HEK293 (cell line): ENCODE measurements at regions not wholly inside any gene's neighbourhood (a gene's known extent, or its start where the extent isn't known, plus 50 kb on each side); places are given as distances from the start of the nearest gene placed in this dataset.

Experiments
- CTCF ChIA-PET: fragments of 350-600 bp; formaldehyde crosslinking; extraction: SDS; loops from one replicate; lab custom pipeline; 2021; ENCODE audit warnings: antibody characterized with exemption; lab: Yijun Ruan, JAX
- POLR2A ChIA-PET: fragments of 300-600 bp; formaldehyde crosslinking; extraction: SDS; loops from one replicate; lab custom pipeline; 2020; ENCODE audit warnings: antibody characterized with exemption, inconsistent platforms; lab: Yijun Ruan, JAX
- H3K27ac ChIP-seq: fragments of 200-500 bp; sonication (Bioruptor generic); 2 replicates; pipeline ENCODE4 v1.5.1; 2014; ENCODE audit warnings: low read depth, low read length, control low read depth, inconsistent platforms; ENCODE audit errors: extremely low read depth
- H3K36me3 ChIP-seq, 2 experiments: fragments of 200-500 bp in 1 of 2; sonication (Bioruptor generic) in 1 of 2; 1 replicate in 1 of 2; 2 replicates in 1 of 2; pipeline ENCODE4 v1.5.1; 2014 to 2017; ENCODE audit warnings: inconsistent platforms in 2 of 2, low read length in 2 of 2; ENCODE audit not compliant: control insufficient read depth in 2 of 2, insufficient read depth in 1 of 2
- H3K4me1 ChIP-seq: fragments of 200-500 bp; sonication (Bioruptor generic); 2 replicates; pipeline ENCODE4 v1.5.1; 2014; ENCODE audit warnings: mild to moderate bottlenecking, low read length, inconsistent platforms; ENCODE audit not compliant: control insufficient read depth, insufficient read depth
- H3K4me3 ChIP-seq: 2 replicates; pipeline ENCODE4 v1.5.1; 2011; ENCODE audit warnings: low read depth, mild to moderate bottlenecking, control low read depth, low read length, moderate library complexity
- H3K9me3 ChIP-seq: fragments of 200-500 bp; sonication (Bioruptor generic); 2 replicates; pipeline ENCODE4 v1.5.1; 2014; ENCODE audit warnings: low read depth, low read length, inconsistent platforms; ENCODE audit not compliant: control insufficient read depth, insufficient read depth
- BCL6B ChIP-seq: fragments of 450-650 bp; formaldehyde crosslinking; IDR thresholded peaks from 2 replicates; pipeline ENCODE4 v1.5.1; 2017; ENCODE audit warnings: missing biosample characterization, missing genetic modification characterization
- FEZF1 ChIP-seq: fragments of 450-650 bp; formaldehyde crosslinking; IDR thresholded peaks from 2 replicates; pipeline ENCODE4 v1.5.1; 2016; ENCODE audit warnings: missing biosample characterization, missing genetic modification characterization
- HOXD13 ChIP-seq: sonication (generic); formaldehyde crosslinking; IDR thresholded peaks from 2 replicates; pipeline ENCODE4 v1.8.0; 2022; ENCODE audit warnings: missing genetic modification reagents, borderline replicate concordance
- IKZF3 ChIP-seq: fragments of 450-650 bp; IDR thresholded peaks from 2 replicates; pipeline ENCODE4 v1.5.0; 2018; ENCODE audit warnings: missing biosample characterization, mild to moderate bottlenecking, missing genetic modification characterization, moderate library complexity
- KLF10 ChIP-seq: fragments of 450-650 bp; IDR thresholded peaks from 2 replicates; pipeline ENCODE4 v1.5.1; 2018; ENCODE audit warnings: missing biosample characterization, mild to moderate bottlenecking, missing genetic modification characterization
- KLF9 ChIP-seq: fragments of 450-650 bp; formaldehyde crosslinking; IDR thresholded peaks from 2 replicates; pipeline ENCODE4 v1.5.1; 2016; ENCODE audit warnings: missing biosample characterization, missing genetic modification characterization, low read depth
- OSR2 ChIP-seq: fragments of 450-650 bp; formaldehyde crosslinking; IDR thresholded peaks from 2 replicates; pipeline ENCODE4 v1.5.1; 2016; ENCODE audit warnings: missing biosample characterization, missing genetic modification characterization
- PRDM1 ChIP-seq: fragments of 450-650 bp; formaldehyde crosslinking; IDR thresholded peaks from 2 replicates; pipeline ENCODE4; 2016; ENCODE audit warnings: missing biosample characterization, missing genetic modification characterization
- PRDM6 ChIP-seq: fragments of 450-650 bp; formaldehyde crosslinking; IDR thresholded peaks from 2 replicates; pipeline ENCODE4 v1.5.1; 2017; ENCODE audit warnings: missing biosample characterization, missing genetic modification characterization
- SALL2 ChIP-seq: fragments of 450-650 bp; formaldehyde crosslinking; IDR thresholded peaks from 2 replicates; pipeline ENCODE4 v1.5.0; 2017; ENCODE audit warnings: missing biosample characterization, mild to moderate bottlenecking, missing genetic modification characterization, borderline replicate concordance
- SCRT1 ChIP-seq: fragments of 450-650 bp; formaldehyde crosslinking; IDR thresholded peaks from 2 replicates; pipeline ENCODE4 v1.5.1; 2016; ENCODE audit warnings: missing biosample characterization, missing genetic modification characterization, borderline replicate concordance
- SCRT2 ChIP-seq: fragments of 450-650 bp; formaldehyde crosslinking; IDR thresholded peaks from 2 replicates; pipeline ENCODE4 v1.5.1; 2016; ENCODE audit warnings: missing biosample characterization, missing genetic modification characterization
- ZNF16 ChIP-seq: fragments of 450-650 bp; formaldehyde crosslinking; IDR thresholded peaks from 2 replicates; pipeline ENCODE4 v1.5.1; 2016; ENCODE audit warnings: low read depth, missing biosample characterization, missing genetic modification characterization
- ZNF18 ChIP-seq: fragments of 450-650 bp; formaldehyde crosslinking; IDR thresholded peaks from 2 replicates; pipeline ENCODE4 v1.5.1; 2016; ENCODE audit warnings: missing biosample characterization, missing genetic modification characterization
- ZNF23 ChIP-seq: fragments of 450-650 bp; formaldehyde crosslinking; IDR thresholded peaks from 2 replicates; pipeline ENCODE4 v1.5.1; 2016; ENCODE audit warnings: missing biosample characterization, missing genetic modification characterization, borderline replicate concordance
- ZNF248 ChIP-seq: fragments of 450-650 bp; formaldehyde crosslinking; IDR thresholded peaks from 2 replicates; pipeline ENCODE4 v1.5.1; 2017; ENCODE audit warnings: missing biosample characterization, missing genetic modification characterization
- ZNF292 ChIP-seq: fragments of 450-650 bp; formaldehyde crosslinking; IDR thresholded peaks from 2 replicates; pipeline ENCODE4 v1.5.1; 2016; ENCODE audit warnings: low read depth, missing biosample characterization, missing genetic modification characterization, borderline replicate concordance
- ZNF335 ChIP-seq: fragments of 450-650 bp; formaldehyde crosslinking; conservative IDR thresholded peaks from 2 replicates; pipeline ENCODE4 v1.5.1; 2016; ENCODE audit warnings: missing biosample characterization, missing genetic modification characterization
- ZNF366 ChIP-seq: fragments of 450-650 bp; formaldehyde crosslinking; conservative IDR thresholded peaks from 2 replicates; pipeline ENCODE4 v1.5.1; 2016; ENCODE audit warnings: missing biosample characterization, missing genetic modification characterization
- ZNF37A ChIP-seq: fragments of 450-650 bp; IDR thresholded peaks from 2 replicates; pipeline ENCODE4 v1.5.1; 2018; ENCODE audit warnings: missing biosample characterization, missing genetic modification characterization
- ZNF398 ChIP-seq: fragments of 450-650 bp; formaldehyde crosslinking; IDR thresholded peaks from 2 replicates; pipeline ENCODE4 v1.5.1; 2017; ENCODE audit warnings: missing biosample characterization, missing genetic modification characterization
- ZNF416 ChIP-seq: fragments of 450-650 bp; formaldehyde crosslinking; IDR thresholded peaks from 2 replicates; pipeline ENCODE4 v1.5.1; 2016; ENCODE audit warnings: missing biosample characterization, missing genetic modification characterization
- ZNF610 ChIP-seq: fragments of 450-650 bp; formaldehyde crosslinking; IDR thresholded peaks from 2 replicates; pipeline ENCODE4 v1.5.1; 2016; ENCODE audit warnings: missing biosample characterization, missing genetic modification characterization, borderline replicate concordance
- ZNF623 ChIP-seq: fragments of 450-650 bp; formaldehyde crosslinking; IDR thresholded peaks from 2 replicates; pipeline ENCODE4 v1.5.1; 2016; ENCODE audit warnings: missing biosample characterization, missing genetic modification characterization
- TF ChIP-seq, protein P1 (sequence below): fragments of 450-650 bp; formaldehyde crosslinking; IDR thresholded peaks from 2 replicates; pipeline ENCODE4 v1.5.1; 2016; ENCODE audit warnings: missing biosample characterization, missing genetic modification characterization, low read depth
- TF ChIP-seq, protein P2 (sequence below): fragments of 450-650 bp; formaldehyde crosslinking; IDR thresholded peaks from 2 replicates; pipeline ENCODE4 v1.5.1; 2016; ENCODE audit warnings: missing biosample characterization, missing genetic modification characterization

GRCh38 chr5:174383210-174384167 is 338.0 kb downstream of the NSG2 start:
- H3K9me3 ChIP-seq = no peaks in the 10 kb centered on the region
- POLR2A ChIA-PET = interaction anchor here (0.6 to 1.6 kb wide), 7 partner anchors 11 to 341 kb away, joined by 3 to 10 read pairs (median 5); partner anchors contain the start of gene MSX2
- no peaks in the 10 kb centered on the region for H3K36me3 ChIP-seq
- H3K4me3 ChIP-seq = no peak overlapping the region
- H3K4me1 ChIP-seq = peaks cover 21% of the 10 kb centered on the region
- H3K27ac ChIP-seq = peak overlapping the region; percentile 65
- CTCF ChIA-PET = interaction anchor here (0.6 to 2.1 kb wide), 4 partner anchors 28 to 137 kb away, joined by 3 to 5 read pairs (median 4); no protein-coding TSS in a partner anchor
- no peak for TF ChIP-seq KLF9 (tag by site-specific recombination)
- no peak for TF ChIP-seq ZNF292 (tag by site-specific recombination)
- TF ChIP-seq, protein P1, sequence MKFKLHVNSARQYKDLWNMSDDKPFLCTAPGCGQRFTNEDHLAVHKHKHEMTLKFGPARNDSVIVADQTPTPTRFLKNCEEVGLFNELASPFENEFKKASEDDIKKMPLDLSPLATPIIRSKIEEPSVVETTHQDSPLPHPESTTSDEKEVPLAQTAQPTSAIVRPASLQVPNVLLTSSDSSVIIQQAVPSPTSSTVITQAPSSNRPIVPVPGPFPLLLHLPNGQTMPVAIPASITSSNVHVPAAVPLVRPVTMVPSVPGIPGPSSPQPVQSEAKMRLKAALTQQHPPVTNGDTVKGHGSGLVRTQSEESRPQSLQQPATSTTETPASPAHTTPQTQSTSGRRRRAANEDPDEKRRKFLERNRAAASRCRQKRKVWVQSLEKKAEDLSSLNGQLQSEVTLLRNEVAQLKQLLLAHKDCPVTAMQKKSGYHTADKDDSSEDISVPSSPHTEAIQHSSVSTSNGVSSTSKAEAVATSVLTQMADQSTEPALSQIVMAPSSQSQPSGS (tag by site-specific recombination) = peak; percentile 3; the same call in 1 of the 2 replicates
- no peak for TF ChIP-seq ZNF623
- no peak for TF ChIP-seq ZNF416 (tag by site-specific recombination)
- peak; percentile 29; the same call in 1 of the 2 replicates for TF ChIP-seq OSR2 (tag by site-specific recombination)
- peak; percentile 36; the same call in 1 of the 2 replicates for TF ChIP-seq IKZF3 (tag by site-specific recombination)
- TF ChIP-seq ZNF398 (tag by site-specific recombination) = peak; percentile 34; the same call in 1 of the 2 replicates
- no peak for TF ChIP-seq ZNF16 (tag by site-specific recombination)
- TF ChIP-seq ZNF610 (tag by site-specific recombination) = 0 out of 2 replicates have a peak, but pooled peaks have one; percentile 36
- no peak for TF ChIP-seq ZNF248
- TF ChIP-seq, protein P2, sequence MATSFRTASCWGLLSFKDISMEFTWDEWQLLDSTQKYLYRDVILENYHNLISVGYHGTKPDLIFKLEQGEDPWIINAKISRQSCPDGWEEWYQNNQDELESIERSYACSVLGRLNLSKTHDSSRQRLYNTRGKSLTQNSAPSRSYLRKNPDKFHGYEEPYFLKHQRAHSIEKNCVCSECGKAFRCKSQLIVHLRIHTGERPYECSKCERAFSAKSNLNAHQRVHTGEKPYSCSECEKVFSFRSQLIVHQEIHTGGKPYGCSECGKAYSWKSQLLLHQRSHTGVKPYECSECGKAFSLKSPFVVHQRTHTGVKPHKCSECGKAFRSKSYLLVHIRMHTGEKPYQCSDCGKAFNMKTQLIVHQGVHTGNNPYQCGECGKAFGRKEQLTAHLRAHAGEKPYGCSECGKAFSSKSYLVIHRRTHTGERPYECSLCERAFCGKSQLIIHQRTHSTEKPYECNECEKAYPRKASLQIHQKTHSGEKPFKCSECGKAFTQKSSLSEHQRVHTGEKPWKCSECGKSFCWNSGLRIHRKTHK = no peak
- TF ChIP-seq KLF10 (tag by site-specific recombination) = no peak; the same call in 1 of the 2 replicates
- TF ChIP-seq FEZF1 (tag by site-specific recombination) = peak; percentile 78
- no peak for TF ChIP-seq HOXD13 (CRISPR knock-in tag)
- TF ChIP-seq SALL2 (tag by site-specific recombination) = 0 out of 2 replicates have a peak, but pooled peaks have one; percentile 49
- 0 out of 2 replicates have a peak, but pooled peaks have one; percentile 14 for TF ChIP-seq ZNF18 (tag by site-specific recombination)
- TF ChIP-seq ZNF37A (tag by site-specific recombination) = no peak
- TF ChIP-seq PRDM6 (tag by site-specific recombination) = peak; percentile 89
- peak; percentile 50; the same call in 1 of the 2 replicates for TF ChIP-seq BCL6B (tag by site-specific recombination)
- peak; percentile 80 for TF ChIP-seq SCRT2 (tag by site-specific recombination)
- TF ChIP-seq ZNF335 (tag by site-specific recombination) = peak; percentile 23; the same call in 1 of the 2 replicates
- TF ChIP-seq ZNF366 (tag by site-specific recombination) = peak; percentile 65
- TF ChIP-seq SCRT1 = peak; percentile 69; the same call in 1 of the 2 replicates
- no peak for TF ChIP-seq ZNF23 (tag by site-specific recombination)
- TF ChIP-seq PRDM1 (tag by site-specific recombination) = no peak
